ENCODE measurements at regions not wholly inside any gene's neighbourhood (a gene's known extent, or its start where the extent isn't known, plus 50 kb on each side); places are given as distances from the start of the nearest gene placed in this dataset.

- no peak for TF ChIP-seq TCF12 (IDR thresholded peaks at IDR 0.05; ENCODE audit: low read depth)
- TF ChIP-seq NFIC (IDR thresholded peaks at IDR 0.05), result no peak
- TF ChIP-seq MAX (IDR thresholded peaks at IDR 0.05), result no peak
- TF ChIP-seq TEAD4 (IDR thresholded peaks at IDR 0.05), result no peak
Observed at GRCh38 chr6:22367346-22367745, 70.5 kb upstream of the PRL start.

Measured in Ishikawa (cell line).